HepG2 (cell line): ENCODE measurements at regions not wholly inside any gene's neighbourhood (a gene's known extent, or its start where the extent isn't known, plus 50 kb on each side); places are given as distances from the start of the nearest gene placed in this dataset.

Experiments
- ATAC-seq: fragments of 200-7000 bp; cut with Tn5 transposase; 3 replicates; pipeline ENCODE4 v1.9.1; 2020; ENCODE audit warnings: mild to moderate bottlenecking, moderate library complexity
- BruUV-seq: library from RNA; stranded (reverse); fragments of 400-500 nt; replicated peaks from 2 replicates; lab custom pipeline; 2021; lab: Mats Ljungman, UMichigan
- CTCF ChIA-PET: fragments of 300-600 bp; formaldehyde crosslinking; extraction: SDS; loops from one replicate; lab custom pipeline; 2021; ENCODE audit warnings: low total read pairs, inconsistent platforms, low intra/inter-chr PET ratio; lab: Yijun Ruan, JAX
- POLR2A ChIA-PET: fragments of 350-600 bp; sonication (Branson Sonifier 250); formaldehyde crosslinking; loops from one replicate; lab custom pipeline; 2020; ENCODE audit warnings: antibody characterized with exemption, inconsistent platforms; lab: Yijun Ruan, JAX
- DNase-seq: peaks from one replicate; pipeline ENCODE4 v3.0.0-alpha.2; 2015; ENCODE audit warnings: low spot score
- FAIRE-seq: peaks from 3 replicates; lab custom pipeline; 2011; peaks lifted over from hg19 to GRCh38; lab: Jason Lieb, UNC
- H2AFZ ChIP-seq: one replicate; pipeline ENCODE4 v1.6.1; 2011; ENCODE audit warnings: low read length, inconsistent platforms
- H3K27ac ChIP-seq: fragments of 300-600 bp; 3 replicates; pipeline ENCODE4 v1.8.0; 2011; ENCODE audit warnings: mixed run types, mild to moderate bottlenecking, mixed read lengths, low read length, inconsistent platforms; ENCODE audit not compliant: insufficient read depth; ENCODE audit errors: extremely low read length
- H3K27me3 ChIP-seq, 2 experiments: fragments of 200-600 bp in 1 of 2; 2 replicates in 1 of 2; 3 replicates in 1 of 2; pipeline versions ENCODE4 v1.6.0 to v1.8.0; 2011; ENCODE audit warnings: low read length in 2 of 2, mild to moderate bottlenecking in 2 of 2, moderate library complexity in 2 of 2, inconsistent platforms in 1 of 2; ENCODE audit not compliant: insufficient read depth in 2 of 2, control insufficient read depth in 1 of 2
- H3K36me3 ChIP-seq, 2 experiments: fragments of 200-600 bp in 1 of 2; replicated peaks in 1 of 2; 2 replicates in 1 of 2; 3 replicates in 1 of 2; pipeline versions ENCODE4 v1.5.1 to v1.8.0; 2011; ENCODE audit warnings: low read length in 2 of 2, inconsistent platforms in 1 of 2; ENCODE audit not compliant: insufficient read depth in 2 of 2, control insufficient read depth in 1 of 2
- H3K4me1 ChIP-seq: 2 replicates; pipeline ENCODE4 v1.5.1; 2012; ENCODE audit warnings: low read length, inconsistent platforms; ENCODE audit not compliant: insufficient read depth
- H3K4me2 ChIP-seq: 2 replicates; pipeline ENCODE4 v1.6.0; 2011; ENCODE audit warnings: low read depth, low read length, inconsistent platforms
- H3K4me3 ChIP-seq, 3 experiments: fragments of 200-600 bp in 1 of 3; sonication (generic), shearing (Covaris generic) in 1 of 3; replicated peaks in 1 of 3; 2 replicates each; pipeline ENCODE4 v1.5.1; 2011 to 2016; ENCODE audit warnings: low read length in 3 of 3, inconsistent platforms in 2 of 3, low read depth in 2 of 3, mild to moderate bottlenecking in 2 of 3, control low read depth in 1 of 3, mixed read lengths in 1 of 3; ENCODE audit not compliant: insufficient read depth in 1 of 3
- H3K79me2 ChIP-seq: one replicate; pipeline ENCODE4 v1.6.1; 2011; ENCODE audit warnings: low read length, inconsistent platforms; ENCODE audit not compliant: insufficient read depth
- H3K9ac ChIP-seq: 2 replicates; pipeline ENCODE4 v1.6.0; 2011; ENCODE audit warnings: mild to moderate bottlenecking, low read depth, low read length, inconsistent platforms; ENCODE audit not compliant: insufficient read depth
- H3K9me3 ChIP-seq: 2 replicates; pipeline ENCODE4 v1.5.1; 2012; ENCODE audit warnings: mild to moderate bottlenecking, low read length
- H4K20me1 ChIP-seq: 2 replicates; pipeline ENCODE4 v1.6.0; 2011; ENCODE audit warnings: inconsistent platforms, mild to moderate bottlenecking, low read length, moderate library complexity; ENCODE audit not compliant: insufficient read depth
- AKAP8 ChIP-seq: sonication (generic); formaldehyde crosslinking; IDR thresholded peaks from 2 replicates; pipeline ENCODE4 v1.5.1; 2020; ENCODE audit warnings: mild to moderate bottlenecking, missing genetic modification reagents
- EZH2 ChIP-seq: conservative IDR thresholded peaks from 2 replicates; pipeline ENCODE4 v1.6.1; 2012; ENCODE audit warnings: mild to moderate bottlenecking, low read depth, low read length, moderate library complexity
- FOSL1 ChIP-seq: sonication (generic); formaldehyde crosslinking; IDR thresholded peaks from 2 replicates; pipeline ENCODE4 v1.9.0; 2021; ENCODE audit warnings: missing genetic modification reagents, borderline replicate concordance
- HCFC1 ChIP-seq: fragments of 150-350 bp; IDR thresholded peaks from 2 replicates; pipeline ENCODE4 v1.6.1; 2014; ENCODE audit warnings: low read depth, low read length
- HNRNPLL ChIP-seq: fragments of 200-400 bp; formaldehyde crosslinking; IDR thresholded peaks from 2 replicates; pipeline ENCODE4 v1.6.1; 2017; ENCODE audit warnings: mild to moderate bottlenecking, low read depth, low read length; ENCODE audit not compliant: poor library complexity, severe bottlenecking
- MAF1 ChIP-seq: sonication (generic); formaldehyde crosslinking; IDR thresholded peaks from 2 replicates; pipeline ENCODE4 v1.5.0; 2020; ENCODE audit warnings: missing genetic modification reagents, borderline replicate concordance
- NR2F1 ChIP-seq, 2 experiments: fragments of 450-650 bp in 1 of 2; formaldehyde crosslinking in 1 of 2; IDR thresholded peaks; 2 replicates each; pipeline versions ENCODE4 v1.5.0 to v1.6.1; 2016 to 2020; ENCODE audit warnings: mild to moderate bottlenecking in 1 of 2, missing compliant biosample characterization in 1 of 2, missing genetic modification reagents in 1 of 2, moderate library complexity in 1 of 2
- RFX5 ChIP-seq: IDR thresholded peaks from 2 replicates; pipeline ENCODE4 v1.6.1; 2011; ENCODE audit warnings: low read depth, low read length, improper control_type of control experiment
- SOX5 ChIP-seq: IDR thresholded peaks from 2 replicates; pipeline ENCODE4 v1.6.1; 2016; ENCODE audit warnings: borderline replicate concordance
- SP4 ChIP-seq: sonication (generic); formaldehyde crosslinking; IDR thresholded peaks from 2 replicates; pipeline ENCODE4 v1.8.1; 2023; ENCODE audit warnings: mild to moderate bottlenecking, missing genetic modification reagents
- THRA ChIP-seq: sonication (generic); formaldehyde crosslinking; IDR thresholded peaks from 2 replicates; pipeline ENCODE4 v1.4.0; 2020; ENCODE audit warnings: missing genetic modification reagents, borderline replicate concordance
- TOPORS ChIP-seq: sonication (generic); formaldehyde crosslinking; IDR thresholded peaks from 2 replicates; pipeline ENCODE4 v1.8.0; 2023; ENCODE audit warnings: mild to moderate bottlenecking, missing genetic modification reagents
- TP53 ChIP-seq: sonication (generic); formaldehyde crosslinking; conservative IDR thresholded peaks from 2 replicates; pipeline ENCODE4 v1.4.0; 2020; ENCODE audit warnings: missing genetic modification reagents
- ZBTB10 ChIP-seq: sonication (generic); formaldehyde crosslinking; IDR thresholded peaks from 2 replicates; pipeline ENCODE4 v1.4.0; 2020; ENCODE audit warnings: missing genetic modification reagents, borderline replicate concordance
- ZFP37 ChIP-seq: sonication (generic); formaldehyde crosslinking; IDR thresholded peaks from 2 replicates; pipeline ENCODE4 v1.4.0; 2020; ENCODE audit warnings: missing genetic modification reagents, borderline replicate concordance
- ZNF282 ChIP-seq: fragments of 450-650 bp; IDR thresholded peaks from 2 replicates; pipeline ENCODE4 v1.6.1; 2018; ENCODE audit not compliant: partially characterized antibody
- ZNF652 ChIP-seq: IDR thresholded peaks from 2 replicates; pipeline ENCODE4 v1.6.1; 2016; ENCODE audit warnings: low read depth, borderline replicate concordance
- ZNF850 ChIP-seq: sonication (generic); formaldehyde crosslinking; conservative IDR thresholded peaks from 2 replicates; pipeline ENCODE4 v1.9.0; 2021; ENCODE audit warnings: mild to moderate bottlenecking, missing genetic modification reagents
- WGBS: methylation state at CpG from one replicate; pipeline ENCODE4 v1.1.6; 2017; ENCODE audit warnings: low lambda C conversion rate; 5-methylcytosine and 5-hydroxymethylcytosine counted together
- in situ Hi-C: cut with HindIII; loops from 2 replicates; pipeline ENCODE4 v1.10.0; 2017; ENCODE audit warnings: low pct_unique_long_range_greater_than_20kb; ENCODE audit not compliant: extremely low pct_ligation_motif_present
- intact Hi-C: fragments of 100-400 bp; cut with micrococcal nuclease; formaldehyde crosslinking; loops from one replicate; pipeline ENCODE4 v1.10.0; 2022; ENCODE audit not compliant: unreplicated experiment

- no peaks in the 10 kb centered on the region for H3K79me2 ChIP-seq
- H3K9ac ChIP-seq = no peak overlapping the region
- H2AFZ ChIP-seq = no peak overlapping the region
- no peaks in the 10 kb centered on the region for H3K4me1 ChIP-seq
- H3K27me3 ChIP-seq = no peaks in the 10 kb centered on the region; a peak in 1 of 5 replicates
- no peak overlapping the region for H3K4me3 ChIP-seq
- no peaks in the 10 kb centered on the region for H4K20me1 ChIP-seq
- POLR2A ChIA-PET = no interaction called here
- intact Hi-C loops = no loop called here
- DNase-seq (no peak), FAIRE-seq (no peak), ATAC-seq (no peak)
- CTCF ChIA-PET = no interaction called here
- no peak overlapping the region for H3K4me2 ChIP-seq
- no TSS peak for BruUV-seq
- 3% methylated on average over 2 of the region's 2 CpGs for WGBS
- no peaks in the 10 kb centered on the region for H3K9me3 ChIP-seq
- in situ Hi-C loops = no loop called here
- no peaks in the 10 kb centered on the region for H3K36me3 ChIP-seq
- no peak for TF ChIP-seq ZFP37 (CRISPR knock-in tag)
- TF ChIP-seq SOX5 (CRISPR knock-in tag) = no peak
- no peak for TF ChIP-seq FOSL1 (CRISPR knock-in tag)
- TF ChIP-seq RFX5 = no peak
- no peak for TF ChIP-seq THRA (CRISPR knock-in tag)
- TF ChIP-seq ZNF282 = no peak
- no peak for TF ChIP-seq TP53
- TF ChIP-seq AKAP8 = no peak
- no peak for TF ChIP-seq HCFC1
- no peak overlapping the region for H3K27ac ChIP-seq
Measured at GRCh38 chr13:57443494-57443893, 188.1 kb upstream of the PCDH17 start.

- 2% methylated on average over 2 of the region's 2 CpGs for WGBS
- ChIA-PET CTCF (no interaction called here), POLR2A (no interaction called here)
- Histone ChIP-seq H3K4me2 (no peak overlapping the region), H3K27me3 (no peaks in the 10 kb centered on the region; a peak in 1 of 5 replicates), H3K79me2 (no peaks in the 10 kb centered on the region), H3K36me3 (no peaks in the 10 kb centered on the region), H3K9ac (no peak overlapping the region), H3K9me3 (no peaks in the 10 kb centered on the region; the same call in 1 of the 2 replicates), H3K4me3 (no peak overlapping the region), H3K27ac (no peak overlapping the region), H4K20me1 (no peaks in the 10 kb centered on the region), H2AFZ (no peak overlapping the region), H3K4me1 (no peaks in the 10 kb centered on the region)
- in situ Hi-C loops (no loop called here), intact Hi-C loops (no loop called here)
- DNase-seq = no peak
- ATAC-seq = no peak
- BruUV-seq = no TSS peak
- FAIRE-seq = no peak
- TF ChIP-seq ZNF850 (CRISPR knock-in tag) (no peak), HNRNPLL (no peak), NR2F1 (CRISPR knock-in tag; IDR thresholded peaks at IDR 0.05) (no peak), MAF1 (CRISPR knock-in tag) (no peak), TOPORS (CRISPR knock-in tag) (no peak), ZNF652 (CRISPR knock-in tag) (no peak), SP4 (CRISPR knock-in tag) (no peak), ZBTB10 (no peak), EZH2 (no peak)
Measured at GRCh38 chr13:57450356-57450755, 181.2 kb upstream of the PCDH17 start.
